ENCODE measurements at regions not wholly inside any gene's neighbourhood (a gene's known extent, or its start where the extent isn't known, plus 50 kb on each side); places are given as distances from the start of the nearest gene placed in this dataset.

DNA sequence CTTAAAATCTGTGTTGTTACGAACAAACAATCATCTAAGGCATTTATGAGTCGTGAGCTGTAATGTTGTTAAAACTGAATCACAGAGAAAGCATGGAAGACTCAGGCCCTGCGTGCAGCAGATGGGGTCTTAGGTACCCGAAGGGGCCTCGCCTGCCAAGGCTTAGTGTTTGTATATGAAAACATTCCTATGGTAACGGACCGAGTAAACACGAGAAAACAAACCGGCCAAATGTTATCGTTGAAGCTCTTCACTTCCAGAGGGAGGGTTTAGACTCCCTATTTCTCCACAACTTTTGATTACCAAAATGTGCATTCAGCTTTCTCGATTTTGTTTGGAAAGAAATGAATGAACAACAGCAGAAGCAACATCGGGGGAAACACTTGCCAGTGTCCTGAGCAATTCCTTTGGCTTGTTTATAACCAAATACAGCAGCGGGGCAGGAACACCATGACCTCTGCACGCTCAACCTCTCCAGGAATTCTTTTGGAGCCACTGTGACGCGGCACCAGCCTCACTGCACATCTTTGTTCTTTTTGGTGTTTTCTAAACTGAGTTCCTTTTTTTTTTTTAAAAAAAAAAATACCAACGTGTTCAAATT lies 121.6 kb upstream of the KLF6 start:
- H3K27ac ChIP-seq, result peak overlapping the region; percentile 24 to 39
- intact Hi-C loops (cut with DNase I), result no loop called here
- H3K9me3 ChIP-seq, result no peaks in the 10 kb centered on the region
- H3K27me3 ChIP-seq, result no peaks in the 10 kb centered on the region
- H3K4me3 ChIP-seq, result no peak overlapping the region
- TF ChIP-seq, protein P1, sequence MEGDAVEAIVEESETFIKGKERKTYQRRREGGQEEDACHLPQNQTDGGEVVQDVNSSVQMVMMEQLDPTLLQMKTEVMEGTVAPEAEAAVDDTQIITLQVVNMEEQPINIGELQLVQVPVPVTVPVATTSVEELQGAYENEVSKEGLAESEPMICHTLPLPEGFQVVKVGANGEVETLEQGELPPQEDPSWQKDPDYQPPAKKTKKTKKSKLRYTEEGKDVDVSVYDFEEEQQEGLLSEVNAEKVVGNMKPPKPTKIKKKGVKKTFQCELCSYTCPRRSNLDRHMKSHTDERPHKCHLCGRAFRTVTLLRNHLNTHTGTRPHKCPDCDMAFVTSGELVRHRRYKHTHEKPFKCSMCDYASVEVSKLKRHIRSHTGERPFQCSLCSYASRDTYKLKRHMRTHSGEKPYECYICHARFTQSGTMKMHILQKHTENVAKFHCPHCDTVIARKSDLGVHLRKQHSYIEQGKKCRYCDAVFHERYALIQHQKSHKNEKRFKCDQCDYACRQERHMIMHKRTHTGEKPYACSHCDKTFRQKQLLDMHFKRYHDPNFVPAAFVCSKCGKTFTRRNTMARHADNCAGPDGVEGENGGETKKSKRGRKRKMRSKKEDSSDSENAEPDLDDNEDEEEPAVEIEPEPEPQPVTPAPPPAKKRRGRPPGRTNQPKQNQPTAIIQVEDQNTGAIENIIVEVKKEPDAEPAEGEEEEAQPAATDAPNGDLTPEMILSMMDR (IDR thresholded peaks at IDR 0.05), result no peak
- ATAC-seq, result peak; percentile 21
- peak in 2 of 4 donors; percentile 74 to 88 for DNase-seq
- H3K36me3 ChIP-seq, result no peaks in the 10 kb centered on the region
- H3K4me1 ChIP-seq, result peaks cover 5 to 21% of the 10 kb centered on the region in 2 donors

DNA sequence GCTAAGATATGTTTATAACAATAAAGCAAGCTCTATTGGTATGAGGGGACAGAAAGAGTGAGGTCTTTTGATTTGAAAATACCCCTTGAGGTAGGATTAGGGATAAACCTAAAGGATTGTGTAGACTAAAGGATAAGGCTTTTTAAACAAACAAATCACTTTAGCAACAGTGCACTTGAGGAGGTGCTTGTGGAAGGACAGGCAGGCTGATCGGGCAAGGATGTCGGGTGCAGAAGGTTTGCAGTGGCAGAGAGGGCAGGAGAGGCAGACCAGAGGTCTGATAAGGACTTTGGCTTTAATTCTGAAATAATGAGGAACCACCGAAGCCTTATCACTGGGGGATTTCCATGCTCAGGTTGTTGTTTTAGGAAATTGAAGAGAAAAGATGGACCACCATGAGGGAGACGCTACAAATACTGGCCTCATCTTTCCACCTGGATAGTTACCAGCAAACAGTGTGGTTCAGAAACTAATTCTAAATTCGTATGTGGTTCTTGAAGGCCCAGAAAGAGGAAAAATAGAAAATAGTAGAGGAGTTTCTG lies 119.5 kb upstream of the KLF6 start:
- Histone ChIP-seq H3K27ac (no peak overlapping the region), H3K27me3 (no peaks in the 10 kb centered on the region), H3K4me3 (no peak overlapping the region), H3K4me1 (peaks cover 5 to 21% of the 10 kb centered on the region in 2 donors), H3K36me3 (no peaks in the 10 kb centered on the region), H3K9me3 (no peaks in the 10 kb centered on the region)
- ATAC-seq, result peak; percentile 56
- TF ChIP-seq, protein P1 (IDR thresholded peaks at IDR 0.05), result no peak
- no peak for DNase-seq
- intact Hi-C loops (cut with DNase I), result no loop called here

DNA sequence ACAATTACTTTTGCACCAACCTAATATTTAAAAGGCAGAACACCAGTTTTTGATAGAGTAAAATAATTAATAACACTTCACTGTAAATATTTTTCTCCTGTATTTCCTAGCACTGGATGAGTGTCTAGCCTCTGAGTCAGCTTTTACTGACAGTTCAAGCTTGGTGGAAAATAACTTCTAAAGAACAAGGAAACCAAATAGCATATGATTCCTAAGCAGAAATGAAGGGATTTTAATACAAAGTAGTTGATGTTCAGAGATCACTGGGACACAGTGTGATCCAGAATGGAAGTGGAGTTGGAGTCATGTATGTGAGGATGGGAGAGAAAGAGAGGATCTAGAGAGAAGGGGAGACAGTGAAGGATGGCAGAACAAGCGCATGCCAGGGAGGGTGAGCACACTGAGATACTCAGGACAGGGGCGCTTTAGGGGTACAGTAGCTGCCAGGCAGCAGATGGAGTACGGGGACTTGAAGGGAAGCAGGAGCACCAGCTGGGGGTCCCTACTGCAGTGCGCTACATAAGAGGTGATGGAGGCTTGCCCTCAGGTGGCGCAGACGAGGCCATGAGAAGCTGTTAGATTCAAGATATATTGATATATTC lies 117.9 kb upstream of the KLF6 start:
- H3K36me3 ChIP-seq, result no peaks in the 10 kb centered on the region
- intact Hi-C loops (cut with DNase I), result no loop called here
- no peak overlapping the region for H3K4me3 ChIP-seq
- no peaks in the 10 kb centered on the region for H3K27me3 ChIP-seq
- TF ChIP-seq, protein P1 (IDR thresholded peaks at IDR 0.05), result no peak
- H3K4me1 ChIP-seq, result peaks cover 5 to 21% of the 10 kb centered on the region in 2 donors
- H3K9me3 ChIP-seq, result no peaks in the 10 kb centered on the region
- peak overlapping the region; percentile 51 to 55 for H3K27ac ChIP-seq
- ATAC-seq, result peak; percentile 50
- no peak for DNase-seq

DNA sequence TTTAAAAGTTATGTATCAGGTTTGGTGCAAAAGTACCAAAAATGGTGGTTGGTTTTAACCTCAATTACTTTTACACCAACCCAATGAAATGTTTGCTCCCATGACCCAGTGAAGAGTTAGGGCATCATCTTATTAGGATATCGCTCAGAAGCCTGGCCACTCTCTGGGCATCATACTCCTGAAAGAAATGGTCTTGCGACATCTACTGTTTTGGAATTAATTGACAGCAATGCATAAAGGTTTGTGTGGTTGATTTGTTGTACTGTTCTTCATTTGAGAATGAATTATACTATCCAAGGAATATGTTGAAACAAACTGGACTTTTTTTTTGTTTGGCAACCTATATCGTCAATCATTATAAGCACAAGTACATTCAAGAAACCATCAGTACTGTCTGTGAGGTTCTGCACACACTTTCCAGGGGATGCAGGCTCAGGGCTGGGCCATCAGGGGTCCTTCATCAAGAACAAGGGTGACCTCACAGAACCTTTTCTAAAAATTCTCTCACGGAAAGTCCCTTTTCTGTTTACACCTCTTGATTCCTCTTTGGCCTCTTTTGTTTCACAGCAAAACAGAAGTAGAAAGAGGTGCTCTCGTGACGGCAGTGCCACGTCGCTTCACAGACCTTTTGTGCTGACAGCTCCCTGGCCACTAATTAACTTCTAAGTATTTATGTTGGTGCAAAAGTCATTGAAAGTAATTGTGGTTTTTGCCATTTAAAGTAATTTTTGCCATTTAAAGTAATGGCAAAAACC lies 117.2 kb upstream of the KLF6 start:
- H3K27ac ChIP-seq, result peak overlapping the region; percentile 51 to 55
- no peak overlapping the region for H3K4me3 ChIP-seq
- DNase-seq (peak in 2 of 4 donors; percentile 40 to 67), ATAC-seq (peak; percentile 59)
- H3K4me1 ChIP-seq, result peaks cover 5 to 22% of the 10 kb centered on the region in 2 donors
- intact Hi-C loops (cut with DNase I), result no loop called here
- TF ChIP-seq, protein P1 (IDR thresholded peaks at IDR 0.05), result no peak
- no peaks in the 10 kb centered on the region for H3K27me3 ChIP-seq
- no peaks in the 10 kb centered on the region for H3K9me3 ChIP-seq
- H3K36me3 ChIP-seq, result no peaks in the 10 kb centered on the region

DNA sequence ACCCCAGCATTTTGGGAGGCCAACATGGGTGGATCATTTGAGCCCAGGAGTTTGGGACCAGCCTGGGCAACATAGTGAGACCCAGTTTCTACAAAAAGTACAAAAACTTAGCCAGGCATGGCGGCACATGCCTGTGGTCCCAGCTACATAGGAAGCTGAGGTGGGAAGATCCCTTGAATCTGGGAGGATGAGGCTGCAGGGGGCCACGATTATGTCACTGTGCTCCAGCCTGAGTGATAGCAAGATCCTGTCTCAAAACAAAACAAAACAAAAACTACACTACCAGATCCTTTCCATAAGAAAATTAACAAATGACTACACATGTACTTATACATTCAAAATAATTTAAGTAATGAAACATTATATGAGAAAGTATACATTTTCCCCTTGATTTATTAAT lies 116.4 kb upstream of the KLF6 start:
- ATAC-seq, result no peak
- Histone ChIP-seq H3K27me3 (no peaks in the 10 kb centered on the region), H3K4me3 (no peak overlapping the region), H3K27ac (no peak overlapping the region), H3K9me3 (no peaks in the 10 kb centered on the region), H3K36me3 (no peaks in the 10 kb centered on the region), H3K4me1 (peaks cover 5 to 28% of the 10 kb centered on the region in 2 donors)
- TF ChIP-seq, protein P1 (IDR thresholded peaks at IDR 0.05), result no peak
- intact Hi-C loops (cut with DNase I), result no loop called here
- DNase-seq, result no peak

All from left lung (tissue), 4 donors.